A204.1 (cell line): ENCODE measurements at regions not wholly inside any gene's neighbourhood (a gene's known extent, or its start where the extent isn't known, plus 50 kb on each side); places are given as distances from the start of the nearest gene placed in this dataset.
"Not testable (repeated sequence)": the region's sequence is repeated elsewhere in the genome, so short reads cannot be mapped to it uniquely, and the experiment has no call there.

Experiments
- FAIRE-seq: peaks from 2 replicates; lab custom pipeline; 2012; peaks lifted over from hg19 to GRCh38; lab: Jason Lieb, UNC

GRCh38 chr6:92139601-92140000 is 1279.8 kb downstream of the EPHA7 start:
- FAIRE-seq, result no peak

- FAIRE-seq, result no peak
These were observed 1286.4 kb downstream of the EPHA7 start for GRCh38 chr6:92132957-92133356.

- FAIRE-seq, result no peak
These were observed 1286.9 kb downstream of the EPHA7 start for GRCh38 chr6:92132457-92132856.

GRCh38 chr6:92130944-92131343 is 1288.4 kb downstream of the EPHA7 start:
- no peak for FAIRE-seq

- no peak for FAIRE-seq
These were observed 1292.4 kb downstream of the EPHA7 start for GRCh38 chr6:92126983-92127382.

GRCh38 chr6:92126088-92126487 is 1293.3 kb downstream of the EPHA7 start:
- no peak for FAIRE-seq

- FAIRE-seq, result no peak
These were observed 1293.7 kb downstream of the EPHA7 start for GRCh38 chr6:92125681-92126080.

- FAIRE-seq, result no peak
These were observed 1295.1 kb downstream of the EPHA7 start for GRCh38 chr6:92124200-92124651.

GRCh38 chr6:92122746-92123145 is 1296.6 kb downstream of the EPHA7 start:
- FAIRE-seq, result peak; percentile 86

- FAIRE-seq, result no peak
These were observed 1298.1 kb downstream of the EPHA7 start for GRCh38 chr6:92121228-92121627.

- FAIRE-seq, result no peak
These were observed 1301.6 kb downstream of the EPHA7 start for GRCh38 chr6:92117800-92118199.

- FAIRE-seq, result no peak
These were observed 1304.6 kb downstream of the EPHA7 start for GRCh38 chr6:92114797-92115196.

GRCh38 chr6:92114091-92114675 is 1305.2 kb downstream of the EPHA7 start:
- FAIRE-seq, result no peak

GRCh38 chr6:92111386-92111785 is 1308.0 kb downstream of the EPHA7 start:
- no peak for FAIRE-seq

- no peak for FAIRE-seq
These were observed 1309.0 kb downstream of the EPHA7 start for GRCh38 chr6:92110403-92110802.

- FAIRE-seq, result no peak
These were observed 1309.4 kb downstream of the EPHA7 start for GRCh38 chr6:92109956-92110355.

GRCh38 chr6:92109256-92109655 is 1310.1 kb downstream of the EPHA7 start:
- FAIRE-seq, result no peak

GRCh38 chr6:92086750-92087149 is 1332.6 kb downstream of the EPHA7 start:
- no peak for FAIRE-seq

- not testable (repeated sequence) for FAIRE-seq
These were observed 1335.4 kb downstream of the EPHA7 start for GRCh38 chr6:92083914-92084313.

GRCh38 chr6:92072387-92072786 is 1347.0 kb downstream of the EPHA7 start:
- FAIRE-seq, result no peak

- FAIRE-seq, result no peak
These were observed 1349.6 kb downstream of the EPHA7 start for GRCh38 chr6:92069781-92070180.

- no peak for FAIRE-seq
These were observed 1366.8 kb downstream of the EPHA7 start for GRCh38 chr6:92052513-92052912.

GRCh38 chr6:92050216-92050615 is 1369.1 kb downstream of the EPHA7 start:
- no peak for FAIRE-seq

- FAIRE-seq, result no peak
These were observed 1371.5 kb downstream of the EPHA7 start for GRCh38 chr6:92047860-92048259.
